ENCODE measurements at regions not wholly inside any gene's neighbourhood (a gene's known extent, or its start where the extent isn't known, plus 50 kb on each side); places are given as distances from the start of the nearest gene placed in this dataset.

DNA sequence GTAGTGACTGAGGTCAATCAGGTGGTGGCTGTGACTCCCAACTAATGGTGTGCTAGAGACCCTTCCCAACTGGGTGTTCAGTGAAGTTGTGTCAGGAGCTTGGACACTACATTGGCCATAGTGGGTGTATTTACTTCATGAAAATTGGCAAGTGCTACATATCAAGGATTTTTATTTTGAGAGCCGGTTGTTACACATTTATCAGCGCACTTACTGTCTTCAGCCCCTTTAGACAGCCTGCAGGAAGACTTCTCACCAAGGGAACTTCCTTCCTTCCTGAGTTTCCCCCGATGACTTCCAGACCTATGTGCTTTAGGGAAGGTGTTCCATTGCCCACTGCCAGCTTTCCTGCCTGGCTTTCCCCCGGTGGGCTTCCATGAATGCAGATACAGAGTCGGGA is 261.2 kb downstream of the CBLN1 start:
- peaks cover 0 to 21% (median 0%) of the 10 kb centered on the region in 3 donors for H3K9me3 ChIP-seq (ENCODE audit: control extremely low read depth in 1 of 3, control insufficient read depth in 2 of 3, insufficient read depth in 1 of 3, low read length in 2 of 3)
- Mint-ChIP-seq H3K4me3 (no peak overlapping the region), H3K4me1 (no peaks in the 10 kb centered on the region), H3K27ac (no peak overlapping the region), H3K27me3 (peaks cover 26% of the 10 kb centered on the region), H3K9me3 (ENCODE audit: insufficient read depth) (no peaks in the 10 kb centered on the region)
- no peaks in the 10 kb centered on the region for H3K36me3 ChIP-seq (replicated peaks in 1 of 2; ENCODE audit: control extremely low read depth in 1 of 2, control insufficient read depth in 1 of 2, extremely low read depth in 1 of 2, insufficient read depth in 2 of 2, low read length in 1 of 2)
- H3K9ac ChIP-seq (ENCODE audit: low read length) = no peak overlapping the region
- ChIA-PET POLR2A (no interaction called here), CTCF (no interaction called here)
- no peak for TF ChIP-seq EZH2 (IDR thresholded peaks at IDR 0.05; ENCODE audit: borderline replicate concordance, insufficient read depth, low read depth, low read length, poor library complexity, severe bottlenecking)
- TF ChIP-seq, protein P1, sequence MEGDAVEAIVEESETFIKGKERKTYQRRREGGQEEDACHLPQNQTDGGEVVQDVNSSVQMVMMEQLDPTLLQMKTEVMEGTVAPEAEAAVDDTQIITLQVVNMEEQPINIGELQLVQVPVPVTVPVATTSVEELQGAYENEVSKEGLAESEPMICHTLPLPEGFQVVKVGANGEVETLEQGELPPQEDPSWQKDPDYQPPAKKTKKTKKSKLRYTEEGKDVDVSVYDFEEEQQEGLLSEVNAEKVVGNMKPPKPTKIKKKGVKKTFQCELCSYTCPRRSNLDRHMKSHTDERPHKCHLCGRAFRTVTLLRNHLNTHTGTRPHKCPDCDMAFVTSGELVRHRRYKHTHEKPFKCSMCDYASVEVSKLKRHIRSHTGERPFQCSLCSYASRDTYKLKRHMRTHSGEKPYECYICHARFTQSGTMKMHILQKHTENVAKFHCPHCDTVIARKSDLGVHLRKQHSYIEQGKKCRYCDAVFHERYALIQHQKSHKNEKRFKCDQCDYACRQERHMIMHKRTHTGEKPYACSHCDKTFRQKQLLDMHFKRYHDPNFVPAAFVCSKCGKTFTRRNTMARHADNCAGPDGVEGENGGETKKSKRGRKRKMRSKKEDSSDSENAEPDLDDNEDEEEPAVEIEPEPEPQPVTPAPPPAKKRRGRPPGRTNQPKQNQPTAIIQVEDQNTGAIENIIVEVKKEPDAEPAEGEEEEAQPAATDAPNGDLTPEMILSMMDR (IDR thresholded peaks at IDR 0.05) = no peak
- no peaks in the 10 kb centered on the region for H3K4me1 ChIP-seq (ENCODE audit: control insufficient read depth in 2 of 2, insufficient read depth in 2 of 2, low read length in 2 of 2)
- no peak overlapping the region for H3K4me3 ChIP-seq (ENCODE audit: control extremely low read depth in 1 of 5, extremely low read depth in 1 of 5, insufficient read depth in 1 of 5, low read depth in 2 of 5, low read length in 4 of 5)
- no peak overlapping the region for H2AFZ ChIP-seq (ENCODE audit: insufficient read depth, low read depth, low read length, poor library complexity, severe bottlenecking)
- no peak for ATAC-seq (ENCODE audit: low read depth)
- H3K79me2 ChIP-seq (ENCODE audit: control insufficient read depth, insufficient read depth, low read length) = no peaks in the 10 kb centered on the region
- H3K27me3 ChIP-seq (replicated peaks in 1 of 4; ENCODE audit: control extremely low read depth in 1 of 4, control insufficient read depth in 3 of 4, insufficient read depth in 4 of 4, low read length in 3 of 4) = peaks cover 0 to 3% (median 0%) of the 10 kb centered on the region in 4 experiments
- no peak overlapping the region for H3K27ac ChIP-seq (ENCODE audit: low read length in 2 of 2)
- intact Hi-C loops (cut with micrococcal nuclease) = no loop called here
- H3K4me2 ChIP-seq (replicated peaks; ENCODE audit: low read depth, low read length, poor library complexity, severe bottlenecking) = no peak overlapping the region
- no peaks in the 10 kb centered on the region for H4K20me1 ChIP-seq (ENCODE audit: control insufficient read depth, insufficient read depth, low read length, poor library complexity, severe bottlenecking)
- DNase-seq = no peak
- WGBS (ENCODE audit: insufficient coverage) = 56% methylated on average over 3 of the region's 5 CpGs

DNA sequence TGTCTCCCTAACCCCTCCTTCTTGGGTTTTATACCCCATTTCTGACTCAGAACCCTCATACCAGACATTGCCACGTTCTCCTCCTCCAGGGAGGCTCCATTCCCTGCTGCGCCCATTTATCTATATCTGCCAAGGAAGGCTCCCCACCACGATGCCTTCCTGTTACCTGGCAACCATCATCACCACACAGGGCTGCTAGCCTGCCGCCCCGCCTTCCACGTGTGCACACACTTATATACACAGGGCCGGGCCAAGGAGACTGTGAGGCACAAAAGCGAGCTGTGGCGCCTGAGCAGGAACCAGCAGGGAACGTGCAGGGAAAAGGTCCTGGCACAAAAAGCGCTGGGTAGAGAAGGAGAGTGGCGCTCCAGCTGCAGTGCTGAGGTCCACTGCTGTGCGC is 261.8 kb downstream of the CBLN1 start:
- Histone ChIP-seq H3K27ac (ENCODE audit: low read length in 2 of 2) (no peak overlapping the region), H3K9me3 (ENCODE audit: control extremely low read depth in 1 of 3, control insufficient read depth in 2 of 3, insufficient read depth in 1 of 3, low read length in 2 of 3) (peaks cover 0 to 26% (median 0%) of the 10 kb centered on the region in 3 donors), H3K27me3 (replicated peaks in 1 of 4; ENCODE audit: control extremely low read depth in 1 of 4, control insufficient read depth in 3 of 4, insufficient read depth in 4 of 4, low read length in 3 of 4) (peaks cover 0 to 3% (median 0%) of the 10 kb centered on the region in 4 experiments), H3K4me1 (ENCODE audit: control insufficient read depth in 2 of 2, insufficient read depth in 2 of 2, low read length in 2 of 2) (no peaks in the 10 kb centered on the region), H2AFZ (ENCODE audit: insufficient read depth, low read depth, low read length, poor library complexity, severe bottlenecking) (no peak overlapping the region), H4K20me1 (ENCODE audit: control insufficient read depth, insufficient read depth, low read length, poor library complexity, severe bottlenecking) (no peaks in the 10 kb centered on the region), H3K79me2 (ENCODE audit: control insufficient read depth, insufficient read depth, low read length) (no peaks in the 10 kb centered on the region), H3K4me2 (replicated peaks; ENCODE audit: low read depth, low read length, poor library complexity, severe bottlenecking) (no peak overlapping the region), H3K9ac (ENCODE audit: low read length) (no peak overlapping the region), H3K36me3 (replicated peaks in 1 of 2; ENCODE audit: control extremely low read depth in 1 of 2, control insufficient read depth in 1 of 2, extremely low read depth in 1 of 2, insufficient read depth in 2 of 2, low read length in 1 of 2) (no peaks in the 10 kb centered on the region), H3K4me3 (ENCODE audit: control extremely low read depth in 1 of 5, extremely low read depth in 1 of 5, insufficient read depth in 1 of 5, low read depth in 2 of 5, low read length in 4 of 5) (no peak overlapping the region)
- H3K4me3 Mint-ChIP-seq = no peak overlapping the region
- ChIA-PET POLR2A (no interaction called here), CTCF (no interaction called here)
- H3K27ac Mint-ChIP-seq = no peak overlapping the region
- H3K27me3 Mint-ChIP-seq = peaks cover 26% of the 10 kb centered on the region
- intact Hi-C loops (cut with micrococcal nuclease) = no loop called here
- ATAC-seq (ENCODE audit: low read depth) = no peak
- no peaks in the 10 kb centered on the region for H3K9me3 Mint-ChIP-seq (ENCODE audit: insufficient read depth)
- no peak for DNase-seq
- 78% methylated on average over 12 of the region's 13 CpGs for WGBS (ENCODE audit: insufficient coverage)
- TF ChIP-seq, protein P1 (IDR thresholded peaks at IDR 0.05) = no peak
- TF ChIP-seq EZH2 (IDR thresholded peaks at IDR 0.05; ENCODE audit: borderline replicate concordance, insufficient read depth, low read depth, low read length, poor library complexity, severe bottlenecking) = no peak
- H3K4me1 Mint-ChIP-seq = no peaks in the 10 kb centered on the region

Measured in B cell (primary cell).